Stimulated activated CD4-positive, alpha-beta T cell treated with anti-CD3 and anti-CD28 coated beads, TNF-alpha, amount 100 ng/mL, for 48 hours (primary cell): ENCODE measurements at regions not wholly inside any gene's neighbourhood (a gene's known extent, or its start where the extent isn't known, plus 50 kb on each side); places are given as distances from the start of the nearest gene placed in this dataset.

Source experiments
- DNase-seq, 3 donors: peaks; one replicate each; pipeline ENCODE4 v3.0.0-alpha.2; 2020; ENCODE audit warnings: low read depth in 3 of 3

- DNase-seq: no peak
These were observed 233.6 kb upstream of the E2F7 start for GRCh38 chr12:77299001-77299400.

GRCh38 chr12:77294016-77294415, 228.6 kb upstream of the E2F7 start:
- no peak for DNase-seq

GRCh38 chr12:77274926-77275325, 209.6 kb upstream of the E2F7 start:
- no peak for DNase-seq

GRCh38 chr12:77273898-77274297, 208.5 kb upstream of the E2F7 start:
- DNase-seq: no peak

GRCh38 chr12:77256956-77257355, 191.6 kb upstream of the E2F7 start:
- no peak for DNase-seq

GRCh38 chr12:77253321-77253720, 188.0 kb upstream of the E2F7 start:
- no peak for DNase-seq

- no peak for DNase-seq
These were observed 186.4 kb upstream of the E2F7 start for GRCh38 chr12:77251799-77252198.

GRCh38 chr12:77249892-77250291, 184.5 kb upstream of the E2F7 start:
- no peak for DNase-seq

- DNase-seq: no peak
These were observed 182.7 kb upstream of the E2F7 start for GRCh38 chr12:77248036-77248435.

GRCh38 chr12:77247542-77247941, 182.2 kb upstream of the E2F7 start:
- DNase-seq: no peak

GRCh38 chr12:77243345-77243744, 178.0 kb upstream of the E2F7 start:
- DNase-seq: no peak

GRCh38 chr12:77239617-77240016, 174.2 kb upstream of the E2F7 start:
- DNase-seq: no peak

- DNase-seq: no peak
These were observed 173.0 kb upstream of the E2F7 start for GRCh38 chr12:77238335-77238734.

- DNase-seq: no peak
These were observed 172.5 kb upstream of the E2F7 start for GRCh38 chr12:77237896-77238295.

- DNase-seq: no peak
These were observed 170.7 kb upstream of the E2F7 start for GRCh38 chr12:77236066-77236465.

- DNase-seq: no peak
These were observed 166.7 kb upstream of the E2F7 start for GRCh38 chr12:77232045-77232444.

GRCh38 chr12:77231501-77231918, 166.1 kb upstream of the E2F7 start:
- no peak for DNase-seq

- DNase-seq: no peak
These were observed 164.5 kb upstream of the E2F7 start for GRCh38 chr12:77229640-77230442.

- no peak for DNase-seq
These were observed 163.0 kb upstream of the E2F7 start for GRCh38 chr12:77228376-77228775.

- no peak for DNase-seq
These were observed 161.0 kb upstream of the E2F7 start for GRCh38 chr12:77226368-77226767.

- no peak for DNase-seq
These were observed 160.0 kb upstream of the E2F7 start for GRCh38 chr12:77225373-77225772.

GRCh38 chr12:77224346-77224745, 159.0 kb upstream of the E2F7 start:
- no peak for DNase-seq

GRCh38 chr12:77222336-77222735, 157.0 kb upstream of the E2F7 start:
- no peak for DNase-seq

- no peak for DNase-seq
These were observed 155.2 kb upstream of the E2F7 start for GRCh38 chr12:77220586-77220985.
